GM20000 (cell line): ENCODE measurements at regions not wholly inside any gene's neighbourhood (a gene's known extent, or its start where the extent isn't known, plus 50 kb on each side); places are given as distances from the start of the nearest gene placed in this dataset.

Experiments
- DNase-seq: peaks from one replicate; pipeline ENCODE4 v3.0.0; 2012; ENCODE audit warnings: low spot score
- TF ChIP-seq, protein P1 (sequence below): IDR thresholded peaks from 2 replicates; pipeline ENCODE4 v1.5.1; 2012; ENCODE audit warnings: mild to moderate bottlenecking, control low read depth; ENCODE audit errors: extremely low read depth, missing control alignments

DNA sequence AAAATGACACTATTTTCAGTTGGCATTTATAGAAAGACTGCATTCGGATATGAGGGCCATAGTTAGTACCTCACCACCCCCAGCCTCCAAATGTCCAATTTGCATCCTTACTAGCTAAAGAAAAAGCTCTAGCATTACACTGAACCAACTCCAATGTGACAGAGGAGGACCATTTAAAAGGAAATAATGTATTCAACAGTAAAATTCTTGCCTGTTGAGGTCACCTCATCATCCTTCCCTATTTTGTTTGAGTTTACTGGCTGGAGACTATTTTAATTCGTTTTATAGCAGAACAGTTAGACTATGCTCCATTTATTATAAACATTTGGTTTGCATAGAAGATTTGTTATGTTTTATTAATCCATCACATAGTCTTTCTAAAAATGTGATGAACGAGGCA lies 88.2 kb upstream of the PPARGC1A start:
- TF ChIP-seq, protein P1, sequence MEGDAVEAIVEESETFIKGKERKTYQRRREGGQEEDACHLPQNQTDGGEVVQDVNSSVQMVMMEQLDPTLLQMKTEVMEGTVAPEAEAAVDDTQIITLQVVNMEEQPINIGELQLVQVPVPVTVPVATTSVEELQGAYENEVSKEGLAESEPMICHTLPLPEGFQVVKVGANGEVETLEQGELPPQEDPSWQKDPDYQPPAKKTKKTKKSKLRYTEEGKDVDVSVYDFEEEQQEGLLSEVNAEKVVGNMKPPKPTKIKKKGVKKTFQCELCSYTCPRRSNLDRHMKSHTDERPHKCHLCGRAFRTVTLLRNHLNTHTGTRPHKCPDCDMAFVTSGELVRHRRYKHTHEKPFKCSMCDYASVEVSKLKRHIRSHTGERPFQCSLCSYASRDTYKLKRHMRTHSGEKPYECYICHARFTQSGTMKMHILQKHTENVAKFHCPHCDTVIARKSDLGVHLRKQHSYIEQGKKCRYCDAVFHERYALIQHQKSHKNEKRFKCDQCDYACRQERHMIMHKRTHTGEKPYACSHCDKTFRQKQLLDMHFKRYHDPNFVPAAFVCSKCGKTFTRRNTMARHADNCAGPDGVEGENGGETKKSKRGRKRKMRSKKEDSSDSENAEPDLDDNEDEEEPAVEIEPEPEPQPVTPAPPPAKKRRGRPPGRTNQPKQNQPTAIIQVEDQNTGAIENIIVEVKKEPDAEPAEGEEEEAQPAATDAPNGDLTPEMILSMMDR, result no peak
- DNase-seq, result no peak

DNA sequence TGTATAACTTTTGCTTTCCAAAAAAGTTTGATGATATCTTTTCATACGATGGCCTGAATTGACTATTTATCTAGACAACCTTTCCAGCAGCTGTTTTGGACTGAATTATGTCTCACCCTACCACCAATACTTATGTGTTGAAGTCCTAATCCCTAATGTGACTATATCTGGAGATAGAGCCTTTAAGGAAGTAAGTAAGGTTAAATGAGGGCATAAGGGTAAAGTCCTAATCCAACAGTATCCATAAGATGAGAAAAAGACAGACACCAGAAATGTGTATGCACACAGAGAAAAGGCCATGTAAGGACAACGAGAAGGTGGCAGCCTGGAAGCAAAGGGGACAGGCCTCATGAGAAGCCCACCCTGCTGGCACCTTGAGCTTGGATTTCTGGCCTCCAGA lies 86.6 kb upstream of the PPARGC1A start:
- TF ChIP-seq, protein P1, result no peak

DNA sequence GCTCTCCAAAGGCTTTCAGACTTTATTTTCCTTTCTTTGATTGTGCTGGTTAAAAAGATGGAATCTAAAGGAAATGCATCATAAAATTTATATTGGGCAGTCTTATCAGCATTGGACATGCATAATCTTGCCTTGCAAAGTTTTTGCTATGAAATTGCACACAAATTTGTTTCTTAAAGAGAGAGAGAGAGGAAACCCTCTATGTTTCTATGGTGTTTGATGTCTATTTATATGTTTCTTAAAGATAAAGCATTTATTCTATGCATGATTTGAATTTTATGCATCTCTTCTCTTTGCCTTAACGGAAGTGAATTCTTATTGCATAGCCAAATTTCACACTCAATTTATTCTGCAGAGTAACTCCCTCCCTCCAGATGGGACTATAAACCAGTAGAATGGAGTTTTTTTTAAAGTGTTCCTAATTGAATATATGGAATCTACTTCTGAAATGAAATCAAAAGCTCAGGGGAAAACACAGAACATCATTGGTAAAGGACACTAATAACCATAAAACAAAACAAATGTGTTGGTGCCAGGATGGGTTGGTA lies 83.5 kb upstream of the PPARGC1A start:
- no peak for DNase-seq
- TF ChIP-seq, protein P1, result no peak

More for the DNA sequence above, 86.6 kb upstream of the PPARGC1A start:
- no peak for DNase-seq

DNA sequence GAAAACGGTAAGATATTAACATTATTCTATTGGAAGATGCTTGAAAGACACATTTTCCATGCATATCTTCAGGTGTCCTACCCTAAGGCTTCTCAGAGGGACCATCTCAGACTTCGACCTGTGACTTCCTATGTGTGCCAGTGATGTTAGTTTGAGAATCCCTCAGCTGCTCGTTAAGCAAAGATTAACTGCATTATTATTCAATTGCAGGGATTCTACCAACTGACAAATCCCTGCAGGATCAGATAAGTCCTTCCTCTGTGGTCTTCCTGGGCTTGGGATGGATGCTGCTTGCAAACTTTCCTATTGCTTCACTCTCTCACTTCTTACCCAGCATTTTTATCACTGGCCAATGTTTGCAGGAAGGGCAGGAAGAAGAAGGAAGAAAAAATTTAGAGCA lies 83.0 kb upstream of the PPARGC1A start:
- no peak for DNase-seq
- TF ChIP-seq, protein P1, result no peak

DNA sequence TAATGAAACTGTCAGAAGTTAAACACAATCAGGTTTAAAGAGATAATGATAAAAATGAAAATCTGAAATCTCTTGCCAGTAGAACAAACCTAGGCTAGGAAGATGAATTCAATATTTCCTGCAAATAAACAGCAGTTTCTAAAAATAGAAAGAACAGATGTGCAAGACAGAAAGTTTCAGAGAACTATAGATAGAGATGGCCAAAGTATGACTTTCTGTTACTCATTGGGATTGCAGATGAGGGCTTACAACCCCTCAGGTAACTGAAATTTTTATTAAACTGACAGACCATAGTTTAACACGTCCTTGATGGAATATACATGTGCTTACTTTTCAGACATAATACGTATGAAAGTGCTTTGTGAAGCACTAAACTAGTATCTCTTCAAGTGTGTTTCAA lies 82.3 kb upstream of the PPARGC1A start:
- no peak for DNase-seq
- TF ChIP-seq, protein P1, result no peak

DNA sequence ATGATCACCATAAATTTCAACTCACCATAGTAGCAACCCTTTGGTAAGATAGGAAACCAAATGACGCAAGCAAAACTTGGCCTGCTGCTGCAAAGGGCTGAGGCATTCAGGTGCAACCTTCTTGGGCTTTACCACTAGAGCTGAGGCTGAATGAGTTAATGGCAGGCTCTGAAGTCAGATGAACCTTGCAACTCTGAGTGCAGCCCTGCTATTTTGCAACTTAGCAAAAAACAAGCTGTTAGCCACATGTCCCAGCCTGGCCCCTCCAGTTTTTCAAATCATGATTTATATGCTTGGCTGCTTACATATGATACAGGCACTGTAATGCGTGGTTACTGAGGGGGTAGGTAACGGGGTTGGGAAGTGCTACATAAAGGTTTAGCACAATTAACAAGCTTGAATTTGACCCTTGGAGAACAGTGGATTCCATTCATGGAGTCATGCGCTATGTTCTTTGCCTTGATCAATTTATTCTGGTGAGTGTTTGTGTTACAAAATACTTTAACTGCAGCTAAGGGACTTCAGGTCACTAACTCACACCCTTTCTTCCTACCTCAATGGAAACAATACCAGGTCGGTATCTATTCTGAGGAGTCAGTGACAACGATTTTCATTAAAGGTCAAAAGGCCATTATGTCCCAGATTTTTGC lies 80.5 kb upstream of the PPARGC1A start:
- no peak for DNase-seq
- TF ChIP-seq, protein P1, result no peak

DNA sequence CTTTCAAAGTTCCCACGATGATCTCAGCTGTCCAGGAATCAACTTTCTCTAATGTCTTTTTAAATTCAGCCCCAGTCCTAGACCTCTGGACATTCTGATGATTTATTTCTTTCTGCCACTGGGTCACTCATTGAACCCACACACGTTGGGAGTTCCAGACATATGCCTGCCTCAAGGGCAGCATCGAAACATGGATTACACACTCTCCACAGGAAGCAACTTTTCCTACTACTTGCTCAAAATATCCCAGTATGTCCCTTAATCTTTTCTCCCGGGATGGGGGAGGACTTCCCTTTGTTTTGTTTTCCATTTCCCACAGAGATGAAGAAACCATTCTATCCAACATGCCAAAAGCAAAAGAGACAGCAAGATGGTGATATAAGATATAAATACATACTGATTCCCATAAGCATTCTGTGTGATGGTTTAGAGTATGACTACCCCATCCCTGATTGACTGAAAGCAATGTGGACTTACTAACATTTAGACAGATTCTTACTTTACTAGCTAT lies 79.8 kb upstream of the PPARGC1A start:
- no peak for DNase-seq
- TF ChIP-seq, protein P1, result no peak
